Fibroblast of gingiva (primary cell): ENCODE measurements at regions not wholly inside any gene's neighbourhood (a gene's known extent, or its start where the extent isn't known, plus 50 kb on each side); places are given as distances from the start of the nearest gene placed in this dataset.
A peak's percentile ranks its signal among the peaks of the same experiment; 100 is the strongest.
"Not testable (repeated sequence)": the region's sequence is repeated elsewhere in the genome, so short reads cannot be mapped to it uniquely, and the experiment has no call there.

Experiments used
- DNase-seq: peaks from one replicate; pipeline ENCODE4 v3.0.0-alpha.2; 2011; ENCODE audit warnings: low read depth

DNA sequence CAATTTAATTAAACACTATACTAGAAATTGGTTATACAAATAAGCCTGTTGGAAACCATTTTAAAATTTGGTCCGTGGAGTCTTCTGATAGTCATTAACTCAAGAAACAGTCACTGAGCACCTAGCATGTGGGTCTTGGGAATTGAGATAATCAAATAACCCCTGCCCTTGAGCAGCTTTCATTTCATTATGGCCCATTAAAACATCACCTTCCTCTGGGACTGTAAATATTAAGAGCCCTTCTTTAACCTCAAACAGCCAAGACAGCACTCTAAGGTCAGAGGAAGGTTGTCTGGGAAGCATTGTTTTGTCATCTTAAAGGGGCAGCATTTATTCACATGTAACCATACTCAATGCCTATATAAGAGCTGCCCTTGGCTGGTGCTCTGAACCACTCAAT is 610.3 kb upstream of the USP24 start:
- no peak for DNase-seq

DNA sequence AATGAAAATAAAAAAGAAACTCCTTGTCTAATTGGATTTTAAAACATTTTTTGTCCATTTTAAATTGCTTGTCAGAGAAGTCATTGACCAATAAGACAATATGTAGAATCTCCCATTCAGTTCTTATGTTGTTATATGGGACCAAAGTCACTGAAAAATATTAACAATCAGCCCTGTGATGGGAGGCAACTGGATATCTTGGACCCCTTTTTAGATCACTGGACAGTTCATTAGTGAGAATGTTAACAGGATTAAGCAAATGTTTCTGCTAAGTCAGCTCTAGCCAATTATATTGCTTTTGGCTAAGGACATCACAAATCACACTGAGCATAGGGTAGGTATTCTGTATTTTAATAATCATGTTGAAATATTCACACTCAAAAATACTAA is 609.1 kb upstream of the USP24 start:
- DNase-seq, result no peak

DNA sequence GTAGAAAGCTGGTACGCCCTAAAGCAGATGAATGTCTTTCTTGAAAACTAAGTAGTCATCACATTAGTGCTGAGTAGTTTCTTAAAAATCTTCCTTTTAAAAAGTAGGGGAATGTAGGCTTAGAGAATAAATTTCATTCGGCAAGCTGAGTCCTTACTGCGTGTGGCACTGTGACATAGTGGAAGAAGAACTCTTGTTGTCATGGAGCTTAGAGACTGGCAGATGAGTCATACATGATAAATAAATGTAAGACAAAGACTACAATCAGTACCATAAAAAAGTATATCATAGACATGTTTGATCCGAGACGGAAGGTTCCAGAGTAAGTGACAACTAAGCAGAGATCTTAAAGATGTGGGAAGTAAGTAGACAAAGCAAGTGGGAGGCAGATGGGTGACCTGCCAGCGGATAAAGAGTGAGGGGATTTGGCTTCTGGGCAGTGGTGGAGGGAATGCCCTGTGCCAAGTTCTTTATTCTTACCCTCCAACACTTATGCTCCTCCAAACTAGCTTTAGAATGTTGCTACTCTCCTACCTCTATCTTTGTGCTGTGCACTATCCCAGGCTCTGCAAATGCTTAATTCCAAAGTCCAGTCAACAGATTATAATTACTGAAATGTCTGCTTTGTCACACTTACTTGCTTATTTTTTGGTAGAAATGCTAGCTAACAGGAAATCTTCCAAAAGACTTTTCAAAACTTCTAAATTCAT is 608.5 kb upstream of the USP24 start:
- DNase-seq, result peak; percentile 44

DNA sequence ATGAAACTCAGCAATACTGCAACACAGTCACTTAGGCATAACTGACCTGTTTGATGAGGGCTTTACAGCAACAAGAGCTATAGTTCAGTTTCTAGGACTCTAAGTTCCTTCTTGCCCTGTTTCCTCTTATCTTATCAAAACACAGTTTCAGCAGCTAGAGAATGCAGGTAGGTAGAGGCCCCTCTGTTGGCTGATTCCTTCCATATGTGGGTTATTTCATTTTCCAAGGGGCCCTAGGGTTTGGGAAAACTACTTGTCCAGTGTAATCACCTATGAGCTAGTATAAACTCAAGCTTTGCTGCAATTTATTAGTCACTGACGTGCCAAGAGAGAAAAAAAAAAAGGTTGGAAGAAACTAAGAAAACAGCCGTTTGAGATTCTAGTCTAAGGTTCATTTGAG is 607.7 kb upstream of the USP24 start:
- DNase-seq, result no peak

DNA sequence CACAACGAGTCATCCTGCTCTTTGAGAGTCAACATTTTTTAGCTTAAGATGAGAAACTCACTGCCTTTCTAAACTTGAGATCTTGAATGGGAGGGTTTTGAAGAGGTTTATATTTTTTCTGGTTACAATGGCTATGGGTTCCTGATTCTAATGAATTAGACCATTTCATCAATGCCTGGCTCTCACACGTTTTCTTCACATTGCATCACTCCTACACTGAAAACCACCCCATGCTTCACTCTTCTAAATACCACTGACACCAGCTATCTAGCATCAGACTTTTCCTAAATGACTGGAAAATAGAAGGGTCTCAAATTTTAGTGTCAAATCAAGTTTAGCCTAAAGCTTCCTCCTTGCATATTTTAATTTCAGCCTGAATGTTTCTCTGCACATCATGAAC is 606.1 kb upstream of the USP24 start:
- no peak for DNase-seq

DNA sequence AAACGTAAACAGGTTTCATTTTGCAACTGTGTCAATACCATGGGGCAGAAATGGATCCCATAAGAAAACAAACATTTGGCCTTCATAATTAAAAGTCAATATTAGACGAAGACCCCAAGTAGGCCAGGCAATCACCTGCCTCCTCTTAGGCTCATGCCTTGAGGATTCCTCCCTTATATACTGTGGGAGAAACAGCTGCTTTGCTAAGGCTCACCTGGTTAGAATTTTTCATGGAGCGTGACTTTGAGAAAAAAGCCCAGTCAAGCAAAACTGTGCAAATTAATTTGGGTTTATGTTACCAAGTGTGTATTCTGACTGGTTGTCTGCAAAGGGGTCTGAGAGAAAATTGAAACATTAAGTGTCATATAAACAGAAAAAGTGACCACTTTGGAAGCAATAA is 605.3 kb upstream of the USP24 start:
- no peak for DNase-seq

DNA sequence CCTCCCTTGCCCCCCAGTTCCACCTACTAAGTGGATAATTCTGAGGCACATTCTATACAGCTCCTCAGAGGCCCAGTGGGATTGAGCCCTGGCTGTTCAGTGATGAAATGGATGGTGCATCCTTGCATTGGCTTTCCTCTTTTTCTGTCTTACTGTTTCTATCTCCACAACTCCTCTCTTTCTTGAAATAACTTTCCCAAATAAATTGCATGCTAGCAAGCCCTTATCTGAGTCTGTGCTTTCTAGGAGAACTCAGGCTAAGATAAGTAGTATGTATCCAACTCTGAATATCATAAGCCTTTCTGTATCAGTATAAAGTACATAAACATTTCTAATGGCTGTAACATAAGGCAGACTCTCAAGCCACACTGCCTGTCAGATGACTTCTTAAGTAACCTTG is 603.8 kb upstream of the USP24 start:
- no peak for DNase-seq

DNA sequence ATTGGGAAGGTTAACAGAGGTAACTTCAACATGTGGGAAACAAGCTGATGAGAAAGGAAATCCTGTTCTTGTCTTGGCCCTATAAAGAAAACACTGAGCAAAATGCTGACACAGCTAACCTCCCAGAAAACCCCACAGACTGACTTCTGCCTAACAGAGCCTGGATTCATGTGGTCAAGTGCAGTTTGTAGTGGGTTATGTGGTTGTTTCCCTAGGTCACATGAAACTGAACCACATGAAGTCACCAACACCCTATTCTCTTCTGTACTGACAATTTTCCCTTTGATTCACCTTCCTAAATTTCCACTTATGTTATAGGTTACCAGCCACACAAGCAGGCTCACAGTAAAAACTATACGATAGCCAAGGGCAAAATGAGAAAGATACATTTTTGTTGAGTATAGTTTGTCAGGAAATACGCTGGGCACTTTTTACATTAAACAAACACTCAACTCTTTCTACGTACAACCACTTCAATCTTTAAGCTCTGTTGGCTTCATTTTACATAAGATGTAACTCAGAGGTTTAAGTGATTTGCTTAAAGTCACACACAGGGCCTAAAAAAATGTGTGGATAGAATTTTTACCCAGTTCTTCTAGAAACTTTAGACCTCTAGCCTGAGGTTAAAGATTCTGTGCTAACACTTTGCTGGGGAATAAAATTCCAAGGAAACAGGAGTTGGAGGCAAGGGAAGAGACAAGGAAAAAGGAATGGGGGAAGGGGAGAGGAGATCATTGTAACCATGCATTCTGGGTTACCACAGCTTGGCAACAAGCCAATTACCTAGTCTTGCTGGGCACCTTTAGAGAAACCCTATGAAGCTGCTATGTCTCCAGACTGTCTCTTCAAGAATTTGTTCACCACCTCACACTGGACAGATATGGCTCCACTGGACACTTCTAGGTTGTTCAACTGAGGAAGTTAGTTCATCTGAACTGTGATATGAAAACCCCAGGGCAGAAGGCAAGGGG is 601.6 kb upstream of the USP24 start:
- DNase-seq, result no peak

DNA sequence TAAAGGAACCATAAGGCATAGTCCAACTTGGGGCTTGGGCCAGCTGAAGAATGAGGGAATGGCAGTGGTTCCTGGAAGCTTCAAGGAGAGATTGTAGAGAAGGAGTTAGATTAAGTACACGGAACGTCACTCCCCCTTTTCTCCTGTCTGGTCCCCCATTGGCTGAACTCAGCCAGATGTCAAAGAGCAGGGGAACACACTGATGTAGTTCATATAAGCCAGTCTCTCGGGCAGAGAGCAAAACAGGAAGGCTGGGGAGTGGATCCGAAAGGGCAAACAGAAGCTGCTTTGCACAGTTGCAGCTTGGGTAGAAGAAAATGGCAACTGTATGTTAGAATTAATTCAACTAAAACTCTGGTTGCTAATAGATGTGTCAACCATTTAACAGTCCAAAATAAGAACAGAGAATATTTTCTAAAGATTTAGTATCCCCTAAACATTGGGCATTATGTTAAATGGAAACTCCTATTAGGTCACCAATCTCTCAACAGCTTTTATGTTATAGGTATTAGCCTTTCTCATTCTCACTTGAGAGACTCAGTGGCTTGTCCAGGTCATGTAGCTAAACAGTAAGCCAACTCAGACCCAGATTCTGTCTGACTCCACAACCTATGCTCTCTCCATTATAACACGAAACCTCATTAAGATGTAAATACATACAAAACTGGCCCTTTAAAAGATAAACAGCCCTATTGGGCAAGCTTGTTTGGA is 600.7 kb upstream of the USP24 start:
- DNase-seq, result no peak

DNA sequence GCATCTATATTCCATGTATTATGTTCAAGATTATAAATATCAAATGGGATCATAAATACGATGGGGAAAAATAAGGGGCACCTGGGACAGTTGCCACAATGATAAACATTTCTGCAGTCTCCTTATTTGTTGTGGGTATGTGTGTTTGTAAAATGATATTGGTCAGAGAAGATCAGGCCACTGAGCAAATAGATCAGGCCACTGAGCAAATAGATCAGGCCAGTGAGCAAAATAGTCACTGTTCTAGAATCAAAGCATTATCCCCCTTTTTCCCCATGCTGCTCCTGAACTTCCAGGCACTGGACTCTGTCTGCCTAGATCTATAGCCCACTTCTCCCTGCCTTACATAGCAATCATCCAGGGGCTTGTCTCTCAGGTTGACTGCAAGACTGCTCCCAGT is 599.8 kb upstream of the USP24 start:
- DNase-seq, result no peak

DNA sequence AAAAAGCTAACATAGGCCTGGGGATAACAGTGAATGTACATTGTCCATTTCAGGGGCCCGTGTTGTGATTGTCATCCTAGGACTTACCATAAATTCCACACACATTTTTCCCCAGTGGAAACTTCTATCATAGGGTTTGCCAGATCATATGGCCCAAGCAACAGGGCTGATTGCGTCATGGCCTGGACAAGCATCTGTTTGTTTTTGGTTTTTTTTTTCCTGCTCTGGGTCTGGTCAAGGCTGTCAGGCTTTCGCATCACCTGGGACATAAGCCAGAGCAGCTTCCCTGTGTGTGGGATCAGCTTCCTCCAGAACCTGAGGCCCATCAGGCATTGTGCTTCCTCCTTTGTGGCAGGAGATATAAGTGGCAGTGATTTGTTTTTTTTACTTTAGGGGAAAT is 598.5 kb upstream of the USP24 start:
- DNase-seq, result peak; percentile 93

DNA sequence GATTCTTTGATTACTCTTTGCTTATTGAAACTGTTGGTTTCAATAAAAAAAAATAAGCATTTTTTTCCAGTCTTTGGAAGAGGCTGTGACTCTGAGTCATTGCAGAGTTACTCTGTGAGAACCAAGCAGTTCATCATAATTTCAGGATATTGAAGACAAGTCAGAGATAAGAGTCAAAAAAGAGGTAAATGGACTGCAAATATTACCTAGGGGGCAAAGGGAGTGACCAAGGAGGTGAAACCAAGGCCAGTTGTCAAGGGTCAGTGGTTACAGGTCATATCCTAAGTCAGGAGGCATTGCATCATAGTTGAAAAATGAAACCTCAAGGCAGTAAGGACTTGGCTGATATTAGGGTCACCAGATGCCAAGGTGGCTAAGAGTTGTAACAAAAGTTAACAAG is 597.1 kb upstream of the USP24 start:
- peak; percentile 16 for DNase-seq

DNA sequence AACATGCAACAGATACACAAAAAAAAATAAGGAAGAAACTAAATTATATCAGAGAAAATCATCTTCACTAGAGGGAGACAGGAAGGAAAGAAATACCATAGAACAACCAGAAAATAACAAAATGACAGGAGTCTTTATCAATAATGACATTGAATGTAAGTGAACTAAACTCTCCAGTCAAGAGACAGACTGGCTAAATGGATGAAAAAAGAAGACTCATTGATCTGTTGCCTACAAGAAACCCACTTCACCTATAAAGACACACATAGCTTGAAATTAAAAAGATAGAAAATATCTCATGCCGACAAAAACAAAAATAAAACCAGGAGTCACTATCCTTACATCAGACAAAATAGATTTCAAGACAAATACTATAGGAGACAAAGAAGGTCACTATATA is 593.1 kb upstream of the USP24 start:
- DNase-seq, result no peak

DNA sequence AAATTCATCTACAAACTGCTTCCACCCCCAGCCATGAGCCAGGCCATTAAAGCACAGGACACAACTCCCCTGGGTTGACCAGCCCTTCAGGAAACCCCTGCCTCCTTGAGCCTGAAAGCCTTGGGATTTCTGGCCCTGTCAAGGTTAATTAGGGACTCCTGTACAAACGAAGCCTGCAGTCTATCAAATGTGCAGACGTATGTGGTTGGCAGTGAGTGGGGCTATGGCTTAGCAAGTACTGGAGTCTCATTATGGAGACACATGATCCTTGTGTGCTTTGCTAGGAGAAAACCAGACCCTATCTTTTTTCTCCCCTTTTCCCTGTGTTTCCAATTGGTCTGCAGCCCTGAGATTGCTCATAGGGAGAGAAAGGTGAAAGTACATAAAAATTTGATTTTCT is 588.3 kb upstream of the USP24 start:
- DNase-seq, result no peak

DNA sequence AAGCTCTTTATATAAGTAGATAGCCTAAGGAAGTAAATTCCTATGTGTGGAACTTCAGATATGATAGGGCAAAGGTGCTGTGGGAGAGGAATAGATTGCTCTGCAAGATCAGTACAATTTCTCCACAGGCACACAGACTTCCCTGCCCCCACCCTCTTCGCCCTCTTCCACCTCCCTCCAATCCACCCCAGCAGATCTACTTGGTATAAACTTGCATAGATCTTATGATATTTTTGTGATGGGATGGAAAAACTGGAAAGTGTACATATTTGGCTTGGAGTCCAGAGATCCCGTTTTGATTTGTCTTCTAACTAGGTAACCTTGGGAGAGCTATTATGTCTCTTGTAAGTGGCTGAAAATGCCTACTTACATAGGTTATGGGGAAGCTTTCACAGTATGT is 586.3 kb upstream of the USP24 start:
- no peak for DNase-seq

DNA sequence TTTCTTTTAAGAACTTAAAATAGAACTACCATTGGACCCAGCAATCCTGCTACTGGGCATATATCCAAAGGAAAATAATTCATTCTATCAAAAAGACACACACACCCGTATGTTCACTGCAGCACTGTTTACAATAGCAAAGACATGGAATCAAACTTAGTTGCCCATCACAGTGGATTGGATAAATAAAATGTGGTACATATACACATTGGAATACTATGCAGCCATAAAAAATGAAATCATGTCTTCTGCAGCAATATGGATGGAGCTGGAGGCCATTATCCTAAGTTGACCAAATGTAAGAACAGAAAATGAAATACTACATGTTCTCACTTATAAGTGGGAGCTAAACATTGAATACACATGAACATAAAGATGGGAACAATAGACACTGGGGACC is 585.3 kb upstream of the USP24 start:
- no peak for DNase-seq

DNA sequence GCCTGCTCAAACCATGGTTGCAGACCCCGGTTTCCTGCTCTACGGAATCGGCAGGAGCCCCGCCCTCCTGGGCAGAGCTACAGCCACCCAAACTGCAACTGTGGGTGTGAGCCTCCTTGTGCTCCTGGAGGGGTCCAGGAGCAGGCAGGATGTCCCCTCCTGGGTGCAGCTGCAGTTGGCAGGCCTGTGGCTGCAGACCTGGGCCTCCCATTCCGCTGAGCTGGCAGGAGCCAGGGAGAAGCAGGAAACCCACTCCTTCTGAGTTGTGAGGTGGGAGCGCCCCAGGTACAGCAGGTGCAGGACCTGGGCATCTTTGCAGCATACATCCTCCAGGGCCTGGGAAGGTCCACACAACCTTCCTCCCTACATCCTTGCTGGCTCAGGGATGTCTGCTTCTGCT is 578.7 kb upstream of the USP24 start:
- no peak for DNase-seq

DNA sequence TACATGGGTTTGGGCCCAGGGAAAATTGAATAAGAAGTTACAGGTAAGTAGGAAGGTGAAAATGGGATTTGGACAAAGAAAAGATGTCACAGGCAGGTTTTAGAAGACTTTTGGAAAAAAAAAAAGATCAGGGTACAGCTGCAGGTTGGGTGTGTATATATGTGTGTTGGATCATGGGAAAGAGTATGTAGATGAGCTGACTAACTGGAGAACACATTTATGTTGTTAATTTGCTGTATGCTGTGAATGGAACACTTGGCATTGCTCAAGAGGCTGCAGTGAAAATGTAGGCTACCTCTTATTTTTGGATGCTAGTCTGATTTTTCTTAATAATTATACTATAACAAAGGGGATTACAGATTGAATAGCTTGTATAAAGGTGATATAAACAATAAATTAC is 577.7 kb upstream of the USP24 start:
- no peak for DNase-seq

DNA sequence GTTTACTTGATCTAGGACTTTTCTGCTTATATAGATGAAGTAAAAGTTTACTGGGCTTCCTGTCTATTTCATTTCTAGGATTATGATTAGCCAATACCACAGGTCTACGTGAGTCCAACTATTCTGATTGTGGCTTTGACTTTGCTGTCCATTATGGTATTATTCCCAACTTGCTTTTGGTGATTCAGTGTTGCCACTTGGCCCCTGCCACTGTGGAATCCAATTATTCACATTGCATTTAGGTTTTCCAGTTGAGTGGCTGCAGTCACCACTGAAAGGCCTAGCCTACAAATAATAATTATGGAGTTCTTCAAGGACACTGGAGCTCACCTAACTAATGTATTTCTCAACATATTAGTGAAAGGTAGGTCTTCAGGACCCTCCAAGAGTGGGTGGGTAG is 574.3 kb upstream of the USP24 start:
- DNase-seq, result no peak

DNA sequence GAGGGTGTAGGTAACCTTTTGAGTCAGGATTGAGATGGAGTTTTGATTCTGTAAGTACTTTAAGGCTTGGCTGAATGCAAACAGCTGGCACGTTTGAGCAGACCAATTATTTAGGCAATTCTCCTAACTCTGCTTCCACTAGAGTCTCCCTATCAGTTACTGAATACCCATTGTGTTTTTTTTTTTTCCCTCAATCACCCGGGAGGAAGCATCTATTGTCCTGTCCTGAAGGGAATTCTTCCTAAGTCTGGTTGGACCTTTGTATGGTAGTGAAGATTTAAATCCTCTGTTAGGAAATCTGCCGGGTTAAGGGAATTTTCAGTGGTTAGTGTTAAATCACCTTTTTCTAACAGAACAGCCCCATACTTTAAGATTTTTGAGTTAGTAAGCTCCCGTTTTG is 571.2 kb upstream of the USP24 start:
- DNase-seq, result no peak

DNA sequence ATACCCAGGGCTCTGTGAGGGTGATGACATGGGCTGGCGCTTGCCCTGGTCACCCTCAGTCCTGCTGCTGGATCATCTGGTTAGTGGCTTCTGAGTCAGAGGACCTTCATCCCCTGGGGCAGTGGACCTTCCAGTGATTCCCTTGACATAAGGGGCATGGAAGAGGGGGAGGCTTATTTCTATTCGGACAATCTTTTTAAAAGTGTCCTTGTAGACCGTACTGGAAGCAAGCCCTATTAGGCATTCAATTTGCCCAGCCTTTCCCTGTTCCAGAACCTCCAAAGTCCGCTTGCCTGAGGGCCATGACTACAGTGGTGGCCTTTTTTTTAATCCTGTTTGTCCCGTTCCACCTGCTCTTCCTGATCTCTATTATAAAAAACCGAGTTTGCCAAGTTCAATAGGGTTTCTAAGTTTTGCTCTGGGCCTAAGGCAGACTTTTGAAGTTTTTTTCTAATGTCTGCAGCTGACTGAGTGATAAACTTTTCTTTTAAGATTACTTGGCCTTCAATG is 569.8 kb upstream of the USP24 start:
- not testable (repeated sequence) for DNase-seq

DNA sequence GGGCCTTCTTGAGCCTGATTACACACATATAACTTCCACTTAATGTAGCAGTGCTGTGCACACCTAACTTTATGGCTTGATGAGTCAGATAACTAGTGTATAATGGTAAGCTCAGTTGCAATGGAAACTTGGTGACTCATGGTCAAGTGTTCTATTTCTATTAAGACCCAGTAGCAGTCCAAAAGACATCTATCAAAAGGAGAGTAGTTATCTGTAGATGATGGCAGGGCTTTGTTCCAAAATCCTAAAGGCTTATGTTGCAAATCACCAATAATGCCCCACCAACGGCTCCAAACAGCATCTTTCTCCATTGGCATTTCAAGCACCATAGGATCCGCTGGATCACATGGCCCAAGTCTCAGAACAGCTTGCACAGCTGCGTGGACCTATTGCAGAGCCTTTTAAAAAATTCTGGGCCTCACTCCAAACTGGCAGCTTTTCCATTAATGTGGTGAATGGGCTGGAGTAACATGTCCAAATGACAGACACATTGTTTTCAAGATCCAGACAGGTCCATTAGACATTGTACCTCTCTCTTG is 566.8 kb upstream of the USP24 start:
- DNase-seq, result peak; percentile 68
